H1 (cell line): ENCODE measurements at regions not wholly inside any gene's neighbourhood (a gene's known extent, or its start where the extent isn't known, plus 50 kb on each side); places are given as distances from the start of the nearest gene placed in this dataset.

ENCODE experiments used
- CTCF ChIA-PET: fragments of 300-600 bp; sonication (Branson Sonifier 250); formaldehyde crosslinking; loops from one replicate; lab custom pipeline; 2021; ENCODE audit not compliant: partially characterized antibody; lab: Charles Lee
- POLR2A ChIA-PET: fragments of 300-600 bp; sonication (Branson Sonifier 250); formaldehyde crosslinking; loops from one replicate; lab custom pipeline; 2021; ENCODE audit warnings: inconsistent platforms; ENCODE audit not compliant: partially characterized antibody; lab: Charles Lee
- DNase-seq, 2 experiments: peaks; one replicate each; pipeline versions ENCODE4 v3.0.0 to v3.0.0-alpha.2; 2010 to 2022; ENCODE audit warnings: low spot score in 2 of 2, low read depth in 1 of 2, mixed read lengths in 1 of 2
- FAIRE-seq: peaks from 2 replicates; lab custom pipeline; 2011; peaks lifted over from hg19 to GRCh38; lab: Jason Lieb, UNC
- H2AFZ ChIP-seq: 2 replicates; pipeline ENCODE4 v1.8.1; 2012; ENCODE audit warnings: low read length, inconsistent platforms
- H2AK5ac ChIP-seq: 2 replicates; pipeline ENCODE4 v1.6.1; 2013; ENCODE audit warnings: low read depth, low read length
- H2BK120ac ChIP-seq: replicated peaks from 2 replicates; pipeline ENCODE3; 2013; ENCODE audit warnings: low read depth, low read length, inconsistent platforms
- H2BK12ac ChIP-seq: 2 replicates; pipeline ENCODE4 v1.6.1; 2013; ENCODE audit warnings: low read depth, low read length
- H2BK15ac ChIP-seq: 2 replicates; pipeline ENCODE4 v1.6.1; 2013; ENCODE audit warnings: low read length
- H2BK20ac ChIP-seq: 2 replicates; pipeline ENCODE4 v1.6.1; 2013; ENCODE audit warnings: low read length
- H2BK5ac ChIP-seq: 2 replicates; pipeline ENCODE4 v1.6.1; 2013; ENCODE audit warnings: low read depth, low read length
- H3K14ac ChIP-seq: 2 replicates; pipeline ENCODE4 v1.6.1; 2013; ENCODE audit warnings: inconsistent platforms; ENCODE audit not compliant: insufficient read length
- H3K18ac ChIP-seq: 2 replicates; pipeline ENCODE4 v1.6.1; 2013; ENCODE audit warnings: low read length; ENCODE audit errors: extremely low read depth
- H3K23ac ChIP-seq: 2 replicates; pipeline ENCODE4 v1.6.1; 2013; ENCODE audit warnings: inconsistent platforms; ENCODE audit not compliant: insufficient read length
- H3K23me2 ChIP-seq: 2 replicates; pipeline ENCODE4 v1.6.1; 2013; ENCODE audit warnings: low read depth, low read length
- H3K27ac ChIP-seq: 2 replicates; pipeline ENCODE4 v1.6.1; 2011; ENCODE audit warnings: low read depth, low read length, inconsistent platforms
- H3K27me3 ChIP-seq, 4 experiments: replicated peaks in 1 of 4; 1 replicate in 1 of 4; 2 replicates in 3 of 4; pipeline versions ENCODE4 v1.6.1 to v1.8.1; 2011 to 2013; ENCODE audit warnings: low read length in 3 of 4, mild to moderate bottlenecking in 3 of 4, inconsistent platforms in 2 of 4, mixed read lengths in 2 of 4, moderate library complexity in 1 of 4; ENCODE audit not compliant: control insufficient read depth in 3 of 4, insufficient read depth in 3 of 4; ENCODE audit errors: extremely low read depth in 1 of 4
- H3K36me3 ChIP-seq, 4 experiments: 2 replicates each; pipeline versions ENCODE4 v1.6.1 to v1.8.1; 2011 to 2013; ENCODE audit warnings: mild to moderate bottlenecking in 4 of 4, low read length in 3 of 4, moderate library complexity in 2 of 4, control low read depth in 1 of 4, inconsistent platforms in 1 of 4; ENCODE audit not compliant: insufficient read depth in 4 of 4, control insufficient read depth in 2 of 4
- H3K4ac ChIP-seq: replicated peaks from 2 replicates; pipeline ENCODE3; 2013; ENCODE audit warnings: low read length, low read depth, mixed read lengths, inconsistent platforms; ENCODE audit not compliant: insufficient read length
- H3K4me1 ChIP-seq, 4 experiments: replicated peaks in 1 of 4; 1 replicate in 1 of 4; 2 replicates in 3 of 4; pipeline versions ENCODE4 v1.6.1 to v1.8.1; 2011 to 2013; ENCODE audit warnings: low read length in 3 of 4, inconsistent platforms in 2 of 4, mixed read lengths in 1 of 4; ENCODE audit not compliant: insufficient read depth in 4 of 4, control insufficient read depth in 3 of 4
- H3K4me2 ChIP-seq, 2 experiments: 2 replicates each; pipeline versions ENCODE4 v1.6.1 to v1.8.1; 2011 to 2013; ENCODE audit warnings: low read depth in 2 of 2, low read length in 2 of 2, control low read depth in 1 of 2, inconsistent platforms in 1 of 2, mild to moderate bottlenecking in 1 of 2; ENCODE audit not compliant: insufficient read depth in 1 of 2
- H3K4me3 ChIP-seq, 4 experiments: fragments of 200-600, 300-600 bp in 1 of 4; sonication (generic), shearing (Covaris generic), sonication (Bioruptor Twin) in 1 of 4; 2 replicates each; pipeline versions ENCODE4 v1.5.1 to v1.8.1; 2011 to 2016; ENCODE audit warnings: low read length in 4 of 4, low read depth in 3 of 4, control low read depth in 2 of 4, inconsistent platforms in 2 of 4, mild to moderate bottlenecking in 2 of 4, mixed read lengths in 1 of 4, moderate library complexity in 1 of 4; ENCODE audit not compliant: insufficient read depth in 2 of 4; ENCODE audit errors: extremely low read depth in 1 of 4
- H3K56ac ChIP-seq: replicated peaks from 2 replicates; pipeline ENCODE3; 2013; ENCODE audit warnings: low read depth, mild to moderate bottlenecking, mixed read lengths, low read length, inconsistent platforms; ENCODE audit not compliant: insufficient read length
- H3K79me1 ChIP-seq: 2 replicates; pipeline ENCODE4 v1.6.1; 2013; ENCODE audit warnings: low read depth, low read length, control low read depth
- H3K79me2 ChIP-seq, 2 experiments: 2 replicates each; pipeline versions ENCODE4 v1.6.1 to v1.8.1; 2012 to 2013; ENCODE audit warnings: low read length in 2 of 2, mild to moderate bottlenecking in 2 of 2, inconsistent platforms in 1 of 2; ENCODE audit not compliant: insufficient read depth in 2 of 2, control insufficient read depth in 1 of 2
- H3K9ac ChIP-seq, 4 experiments: replicated peaks in 1 of 4; 1 replicate in 1 of 4; 2 replicates in 3 of 4; pipeline versions ENCODE4 v1.6.1 to v1.8.1; 2011 to 2013; ENCODE audit warnings: low read depth in 3 of 4, low read length in 3 of 4, control low read depth in 2 of 4, mild to moderate bottlenecking in 2 of 4, moderate library complexity in 2 of 4, inconsistent platforms in 1 of 4; ENCODE audit errors: extremely low read depth in 1 of 4
- H3K9me3 ChIP-seq, 2 experiments: 2 replicates each; pipeline versions ENCODE4 v1.6.1 to v1.8.1; 2012 to 2013; ENCODE audit warnings: mild to moderate bottlenecking in 2 of 2, moderate library complexity in 2 of 2, control low read depth in 1 of 2, inconsistent platforms in 1 of 2, low read depth in 1 of 2, low read length in 1 of 2, mixed read lengths in 1 of 2; ENCODE audit not compliant: insufficient read depth in 2 of 2
- H4K20me1 ChIP-seq, 2 experiments: replicated peaks in 1 of 2; 2 replicates each; pipeline versions ENCODE3 to v1.8.1; 2011 to 2013; ENCODE audit warnings: inconsistent platforms in 2 of 2, low read length in 2 of 2, mild to moderate bottlenecking in 1 of 2; ENCODE audit not compliant: insufficient read depth in 2 of 2, control insufficient read depth in 1 of 2
- H4K5ac ChIP-seq: 2 replicates; pipeline ENCODE4 v1.6.1; 2013; ENCODE audit warnings: low read length, low read depth, mixed read lengths, inconsistent platforms; ENCODE audit not compliant: insufficient read length
- H4K8ac ChIP-seq: 2 replicates; pipeline ENCODE4 v1.8.0; 2013; ENCODE audit warnings: mild to moderate bottlenecking, moderate library complexity, low read length, inconsistent platforms; ENCODE audit not compliant: insufficient read depth; ENCODE audit errors: extremely low read depth
- H4K91ac ChIP-seq: replicated peaks from 2 replicates; pipeline ENCODE3; 2013; ENCODE audit warnings: low read length, mixed read lengths, inconsistent platforms; ENCODE audit not compliant: insufficient read length
- CBX8 ChIP-seq: fragments of 300-800, 300-1000 bp; sonication (generic); IDR thresholded peaks from 2 replicates; pipeline ENCODE4 v1.7.1; 2016; ENCODE audit warnings: low read depth, low read length, borderline replicate concordance
- CHD2 ChIP-seq: IDR thresholded peaks from 2 replicates; pipeline ENCODE4 v1.6.1; 2012; ENCODE audit warnings: low read length, improper control_type of control experiment
- EGR1 ChIP-seq: IDR thresholded peaks from 2 replicates; pipeline ENCODE4 v1.6.1; 2011; ENCODE audit warnings: low read depth, low read length, borderline replicate concordance
- EZH2 ChIP-seq: fragments of 200-600 bp; sonication (generic); IDR thresholded peaks from 2 replicates; pipeline ENCODE4 v1.7.1; 2012; ENCODE audit warnings: low read depth, mild to moderate bottlenecking, moderate library complexity, low read length, inconsistent platforms; ENCODE audit not compliant: severe bottlenecking
- JUN ChIP-seq: IDR thresholded peaks from 2 replicates; pipeline ENCODE4 v1.6.1; 2011; ENCODE audit warnings: low read depth, mild to moderate bottlenecking, improper control_type of control experiment, low read length
- KDM4A ChIP-seq: IDR thresholded peaks from one replicate; pipeline ENCODE4 v1.7.1; 2012; ENCODE audit warnings: low read depth, mild to moderate bottlenecking, moderate library complexity, low read length, inconsistent platforms; ENCODE audit not compliant: severe bottlenecking
- MAFK ChIP-seq: IDR thresholded peaks from 2 replicates; pipeline ENCODE4 v1.6.1; 2012; ENCODE audit warnings: low read depth, mild to moderate bottlenecking, improper control_type of control experiment, low read length
- PHF8 ChIP-seq: fragments of 200-600 bp; sonication (generic); conservative IDR thresholded peaks from 2 replicates; pipeline ENCODE4 v1.7.1; 2012; ENCODE audit warnings: low read depth, mild to moderate bottlenecking, inconsistent platforms, low read length, moderate library complexity
- RBBP5 ChIP-seq: IDR thresholded peaks from 2 replicates; pipeline ENCODE4 v1.7.1; 2012; ENCODE audit warnings: low read depth, mild to moderate bottlenecking, inconsistent platforms, low read length, moderate library complexity, borderline replicate concordance
- SP1 ChIP-seq: IDR thresholded peaks from 2 replicates; pipeline ENCODE4 v1.6.1; 2011; ENCODE audit warnings: low read depth, low read length
- YY1 ChIP-seq: IDR thresholded peaks from 2 replicates; pipeline ENCODE4 v1.6.1; 2011; ENCODE audit warnings: low read depth, mild to moderate bottlenecking, low read length
- ZNF274 ChIP-seq: IDR thresholded peaks from 2 replicates; pipeline ENCODE4 v1.7.0; 2012; ENCODE audit warnings: low read length, borderline replicate concordance; ENCODE audit errors: extremely low read depth
- WGBS, 2 experiments: shearing (Covaris generic) in 1 of 2; methylation state at CpG; one replicate each; pipeline versions ENCODE4 v1.1.6 to v1.1.7; 2013 to 2015; ENCODE audit warnings: low lambda C conversion rate in 2 of 2, mixed read lengths in 2 of 2, inconsistent platforms in 1 of 2, low coverage in 1 of 2, missing lambda C conversion rate in 1 of 2; ENCODE audit not compliant: insufficient replicate concordance in 2 of 2, insufficient coverage in 1 of 2, insufficient read length in 1 of 2; ENCODE audit errors: extremely low coverage in 1 of 2, missing lambda C conversion rate in 1 of 2; 5-methylcytosine and 5-hydroxymethylcytosine counted together
- TF ChIP-seq, protein P1 (sequence below): IDR thresholded peaks from 2 replicates; pipeline ENCODE4 v1.6.1; 2012; ENCODE audit warnings: low read length, inconsistent platforms
- TF ChIP-seq, protein P2 (sequence below): IDR thresholded peaks from 2 replicates; pipeline ENCODE4 v1.6.1; 2012; ENCODE audit warnings: inconsistent platforms

DNA sequence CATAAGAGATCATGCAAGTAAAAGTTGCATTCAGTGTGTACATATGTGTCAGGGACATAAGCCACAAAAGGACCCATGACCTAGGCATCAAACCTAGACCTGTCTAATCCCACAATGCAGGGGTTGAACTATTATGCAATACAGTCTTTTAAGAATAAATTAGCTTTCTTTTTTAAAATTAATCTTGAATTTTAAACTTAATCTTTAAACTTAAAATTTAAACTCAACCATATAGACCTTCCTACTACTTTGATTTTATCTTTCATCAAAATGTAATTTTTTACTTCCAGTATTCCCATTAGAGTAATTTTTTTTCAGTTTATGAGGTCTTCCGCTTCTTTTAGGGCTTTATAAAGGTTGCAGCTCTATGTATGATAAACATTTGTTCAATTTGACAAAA is 702.9 kb downstream of the SUCLG1 start:
- H3K18ac ChIP-seq: no peak overlapping the region
- H3K9ac ChIP-seq: no peak overlapping the region
- DNase-seq: no peak
- H2BK5ac ChIP-seq: no peak overlapping the region
- H3K4me3 ChIP-seq: no peak overlapping the region
- no peak overlapping the region for H3K56ac ChIP-seq
- H3K4me2 ChIP-seq: no peak overlapping the region
- H2BK120ac ChIP-seq: no peak overlapping the region
- H3K36me3 ChIP-seq: no peaks in the 10 kb centered on the region
- H2BK15ac ChIP-seq: no peak overlapping the region
- no peak overlapping the region for H4K8ac ChIP-seq
- H2AK5ac ChIP-seq: no peak overlapping the region
- ChIA-PET POLR2A (no interaction called here), CTCF (interaction anchor here (0.6 kb wide), 1 partner anchor 448 kb away, joined by 3 read pairs; no protein-coding TSS in a partner anchor)
- H3K14ac ChIP-seq: no peak overlapping the region
- H2AFZ ChIP-seq: no peak overlapping the region
- H4K91ac ChIP-seq: no peak overlapping the region
- H3K4me1 ChIP-seq: no peaks in the 10 kb centered on the region
- H3K23ac ChIP-seq: no peak overlapping the region
- no peaks in the 10 kb centered on the region for H3K79me2 ChIP-seq
- H4K20me1 ChIP-seq: no peaks in the 10 kb centered on the region
- peaks cover 0 to 4% of the 10 kb centered on the region in 2 experiments; a peak in 1 of 4 replicates for H3K9me3 ChIP-seq
- no peak overlapping the region for H4K5ac ChIP-seq
- H3K4ac ChIP-seq: no peak overlapping the region
- no peaks in the 10 kb centered on the region for H3K27me3 ChIP-seq
- no peaks in the 10 kb centered on the region for H3K23me2 ChIP-seq
- WGBS, 2 experiments: 93% methylated on average over 1 of the region's 1 CpG; no CpG with 5 or more reads in 1 of the 2 experiments
- no peak for FAIRE-seq
- H2BK12ac ChIP-seq: no peak overlapping the region
- H3K79me1 ChIP-seq: no peaks in the 10 kb centered on the region
- no peak overlapping the region for H2BK20ac ChIP-seq
- no peak overlapping the region for H3K27ac ChIP-seq
- TF ChIP-seq EZH2 (no peak), CHD2 (no peak), EGR1 (no peak), ZNF274 (no peak), RBBP5 (no peak), JUN (no peak), PHF8 (no peak), YY1 (no peak), MAFK (no peak), KDM4A (no peak), CBX8 (no peak), SP1 (no peak)
- TF ChIP-seq, protein P1, sequence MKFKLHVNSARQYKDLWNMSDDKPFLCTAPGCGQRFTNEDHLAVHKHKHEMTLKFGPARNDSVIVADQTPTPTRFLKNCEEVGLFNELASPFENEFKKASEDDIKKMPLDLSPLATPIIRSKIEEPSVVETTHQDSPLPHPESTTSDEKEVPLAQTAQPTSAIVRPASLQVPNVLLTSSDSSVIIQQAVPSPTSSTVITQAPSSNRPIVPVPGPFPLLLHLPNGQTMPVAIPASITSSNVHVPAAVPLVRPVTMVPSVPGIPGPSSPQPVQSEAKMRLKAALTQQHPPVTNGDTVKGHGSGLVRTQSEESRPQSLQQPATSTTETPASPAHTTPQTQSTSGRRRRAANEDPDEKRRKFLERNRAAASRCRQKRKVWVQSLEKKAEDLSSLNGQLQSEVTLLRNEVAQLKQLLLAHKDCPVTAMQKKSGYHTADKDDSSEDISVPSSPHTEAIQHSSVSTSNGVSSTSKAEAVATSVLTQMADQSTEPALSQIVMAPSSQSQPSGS: no peak
- TF ChIP-seq, protein P2, sequence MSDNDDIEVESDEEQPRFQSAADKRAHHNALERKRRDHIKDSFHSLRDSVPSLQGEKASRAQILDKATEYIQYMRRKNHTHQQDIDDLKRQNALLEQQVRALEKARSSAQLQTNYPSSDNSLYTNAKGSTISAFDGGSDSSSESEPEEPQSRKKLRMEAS: no peak
